Tibial artery (tissue), 4 donors: ENCODE measurements at regions not wholly inside any gene's neighbourhood (a gene's known extent, or its start where the extent isn't known, plus 50 kb on each side); places are given as distances from the start of the nearest gene placed in this dataset.

Experiments used
- DNase-seq, 2 donors: peaks; one replicate each; pipeline ENCODE4 v3.0.0-alpha.2; 2019
- H3K27ac ChIP-seq, 2 donors: fragments of 200-600 bp; sonication (generic) in 1 of 2; 1 replicate in 1 of 2; 2 replicates in 1 of 2; pipeline ENCODE4 v1.5.1; 2018 to 2019; ENCODE audit warnings: mild to moderate bottlenecking in 1 of 2
- H3K27me3 ChIP-seq, 2 donors: fragments of 200-600 bp; sonication (generic) in 1 of 2; one replicate each; pipeline versions ENCODE4 v1.5.1 to v1.6.0; 2016 to 2019
- H3K36me3 ChIP-seq, 3 donors: fragments of 200-600 bp; sonication (generic) in 2 of 3; one replicate each; pipeline ENCODE4 v1.5.1; 2016 to 2019; ENCODE audit warnings: mild to moderate bottlenecking in 2 of 3
- H3K4me1 ChIP-seq, 4 donors: fragments of 200-600 bp; sonication (generic) in 2 of 4; 1 replicate in 3 of 4; 2 replicates in 1 of 4; pipeline ENCODE4 v1.5.1; 2016 to 2019
- H3K4me3 ChIP-seq, 2 donors: fragments of 200-600 bp; sonication (generic) in 1 of 2; 1 replicate in 1 of 2; 2 replicates in 1 of 2; pipeline ENCODE4 v1.5.1; 2018 to 2019; ENCODE audit warnings: mild to moderate bottlenecking in 2 of 2
- H3K9me3 ChIP-seq, 3 donors: fragments of 200-600 bp; sonication (generic) in 1 of 3; one replicate each; pipeline ENCODE4 v1.5.1; 2016 to 2019
- intact Hi-C: fragments of 100-400 bp; cut with DNase I; formaldehyde crosslinking; loops from one replicate; pipeline ENCODE4 v1.15.0; 2023; ENCODE audit warnings: low total_unique reads
- TF ChIP-seq, protein P1 (sequence below), 2 experiments: fragments of 200-600 bp in 1 of 2; fragments of 450-650 bp in 1 of 2; IDR thresholded peaks; one replicate each; pipeline ENCODE4 v1.5.1; 2017 to 2019; ENCODE audit warnings: antibody characterized with exemption in 2 of 2, mild to moderate bottlenecking in 1 of 2, moderate library complexity in 1 of 2

DNA sequence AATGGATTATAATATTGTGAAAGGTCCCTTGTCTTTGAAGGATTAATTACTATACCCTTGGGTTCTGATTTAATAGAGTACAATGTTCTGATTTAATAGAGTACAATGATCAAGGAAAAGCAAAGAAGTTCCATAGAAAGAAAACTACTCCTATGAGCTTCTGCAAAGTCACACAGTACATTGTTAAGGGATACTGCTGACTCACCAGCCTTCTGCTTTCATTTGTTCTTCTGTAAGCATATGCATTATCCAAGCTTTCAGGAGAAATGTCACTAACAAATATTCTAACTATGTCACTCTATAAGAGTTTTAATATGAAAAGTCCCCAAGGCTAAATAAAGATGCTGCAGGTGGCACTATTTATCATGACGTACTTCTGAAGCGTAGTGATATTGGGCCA, 396.7 kb downstream of the RFC3 start:
- Histone ChIP-seq H3K4me1 (no peaks in the 10 kb centered on the region), H3K4me3 (no peak overlapping the region), H3K27ac (no peak overlapping the region), H3K9me3 (no peaks in the 10 kb centered on the region), H3K27me3 (no peaks in the 10 kb centered on the region), H3K36me3 (no peaks in the 10 kb centered on the region)
- DNase-seq = no peak
- intact Hi-C loops = no loop called here
- TF ChIP-seq, protein P1, sequence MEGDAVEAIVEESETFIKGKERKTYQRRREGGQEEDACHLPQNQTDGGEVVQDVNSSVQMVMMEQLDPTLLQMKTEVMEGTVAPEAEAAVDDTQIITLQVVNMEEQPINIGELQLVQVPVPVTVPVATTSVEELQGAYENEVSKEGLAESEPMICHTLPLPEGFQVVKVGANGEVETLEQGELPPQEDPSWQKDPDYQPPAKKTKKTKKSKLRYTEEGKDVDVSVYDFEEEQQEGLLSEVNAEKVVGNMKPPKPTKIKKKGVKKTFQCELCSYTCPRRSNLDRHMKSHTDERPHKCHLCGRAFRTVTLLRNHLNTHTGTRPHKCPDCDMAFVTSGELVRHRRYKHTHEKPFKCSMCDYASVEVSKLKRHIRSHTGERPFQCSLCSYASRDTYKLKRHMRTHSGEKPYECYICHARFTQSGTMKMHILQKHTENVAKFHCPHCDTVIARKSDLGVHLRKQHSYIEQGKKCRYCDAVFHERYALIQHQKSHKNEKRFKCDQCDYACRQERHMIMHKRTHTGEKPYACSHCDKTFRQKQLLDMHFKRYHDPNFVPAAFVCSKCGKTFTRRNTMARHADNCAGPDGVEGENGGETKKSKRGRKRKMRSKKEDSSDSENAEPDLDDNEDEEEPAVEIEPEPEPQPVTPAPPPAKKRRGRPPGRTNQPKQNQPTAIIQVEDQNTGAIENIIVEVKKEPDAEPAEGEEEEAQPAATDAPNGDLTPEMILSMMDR (IDR thresholded peaks at IDR 0.05) = no peak

DNA sequence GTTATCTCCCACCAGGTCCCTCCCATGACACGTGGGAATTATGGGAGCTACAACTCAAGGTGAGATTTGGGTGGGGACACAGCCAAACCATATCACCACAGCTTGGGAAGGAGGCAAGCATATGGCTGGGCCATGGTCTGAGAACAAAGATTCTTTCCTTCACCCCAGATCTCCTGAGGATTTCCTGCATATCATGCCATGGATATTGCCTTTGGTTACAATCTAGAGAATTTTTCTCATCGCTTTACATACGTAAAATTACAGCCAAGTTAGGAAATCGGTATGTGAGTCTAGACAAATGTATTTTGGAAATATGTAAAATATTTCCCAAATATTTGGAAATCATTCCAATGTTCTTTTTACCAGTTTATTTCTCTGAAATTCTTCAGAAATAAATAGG, 398.3 kb downstream of the RFC3 start:
- Histone ChIP-seq H3K4me3 (no peak overlapping the region), H3K9me3 (no peaks in the 10 kb centered on the region), H3K4me1 (no peaks in the 10 kb centered on the region), H3K27me3 (no peaks in the 10 kb centered on the region), H3K36me3 (no peaks in the 10 kb centered on the region), H3K27ac (no peak overlapping the region)
- TF ChIP-seq, protein P1 (IDR thresholded peaks at IDR 0.05) = no peak
- intact Hi-C loops = no loop called here
- DNase-seq = no peak

DNA sequence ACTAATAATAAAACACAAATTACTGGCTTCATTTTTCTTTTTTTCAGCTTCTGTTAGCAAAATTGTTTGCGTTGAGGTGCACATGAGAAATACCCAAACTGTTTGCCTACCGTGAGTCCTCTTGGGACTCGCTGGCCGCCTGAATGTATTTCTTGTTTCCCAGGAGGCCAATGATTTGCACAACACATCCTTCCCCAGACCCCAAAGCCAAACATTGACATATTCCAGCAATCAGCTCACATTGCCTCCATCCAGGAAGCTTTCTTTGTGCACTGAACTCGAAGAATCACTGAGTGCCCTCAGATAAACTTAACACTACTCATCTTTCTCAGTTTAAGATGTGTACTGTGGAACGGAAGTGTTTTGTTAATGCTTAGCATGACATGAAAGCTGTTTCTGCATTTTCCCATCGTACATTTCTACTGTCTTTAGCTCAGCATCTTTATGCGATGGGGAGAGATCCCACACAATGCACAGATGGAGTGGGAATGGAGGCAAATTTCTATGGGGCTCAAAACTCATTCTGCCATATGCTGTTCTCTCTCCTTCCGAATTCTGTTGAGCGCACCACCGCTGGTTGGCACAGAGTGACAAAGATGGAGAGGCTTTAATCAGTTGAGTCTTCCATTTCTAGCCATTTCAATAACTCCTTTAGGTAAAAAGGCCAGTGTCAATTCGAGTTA, 399.5 kb downstream of the RFC3 start:
- Histone ChIP-seq H3K4me3 (no peak overlapping the region), H3K36me3 (no peaks in the 10 kb centered on the region), H3K27me3 (no peaks in the 10 kb centered on the region), H3K4me1 (no peaks in the 10 kb centered on the region), H3K27ac (no peak overlapping the region), H3K9me3 (no peaks in the 10 kb centered on the region)
- no peak for DNase-seq
- intact Hi-C loops = no loop called here
- TF ChIP-seq, protein P1 (IDR thresholded peaks at IDR 0.05) = no peak

DNA sequence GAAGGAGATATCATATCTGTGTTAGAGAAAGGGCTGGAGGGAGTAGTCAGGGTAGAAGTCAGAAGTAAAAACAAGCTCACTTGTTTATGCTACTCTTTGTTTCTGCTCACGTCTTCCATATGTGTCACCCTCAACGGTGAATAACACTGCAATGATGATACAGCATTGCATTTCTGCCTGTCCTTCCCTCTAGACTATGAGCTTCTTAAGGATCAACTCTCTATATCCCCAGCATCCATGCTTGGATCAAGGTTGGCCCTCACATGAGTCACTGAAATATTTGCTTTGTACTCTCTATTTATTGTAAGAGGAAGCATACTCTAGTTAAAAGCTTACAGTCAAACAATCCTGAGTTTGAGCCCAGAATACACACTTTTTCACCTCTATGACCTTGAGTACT, 406.0 kb downstream of the RFC3 start:
- Histone ChIP-seq H3K27ac (no peak overlapping the region), H3K36me3 (no peaks in the 10 kb centered on the region), H3K4me3 (no peak overlapping the region), H3K27me3 (no peaks in the 10 kb centered on the region), H3K4me1 (no peaks in the 10 kb centered on the region), H3K9me3 (peaks cover 0 to 4% (median 0%) of the 10 kb centered on the region in 3 donors)
- TF ChIP-seq, protein P1 (IDR thresholded peaks at IDR 0.05) = no peak
- DNase-seq = no peak
- intact Hi-C loops = no loop called here

DNA sequence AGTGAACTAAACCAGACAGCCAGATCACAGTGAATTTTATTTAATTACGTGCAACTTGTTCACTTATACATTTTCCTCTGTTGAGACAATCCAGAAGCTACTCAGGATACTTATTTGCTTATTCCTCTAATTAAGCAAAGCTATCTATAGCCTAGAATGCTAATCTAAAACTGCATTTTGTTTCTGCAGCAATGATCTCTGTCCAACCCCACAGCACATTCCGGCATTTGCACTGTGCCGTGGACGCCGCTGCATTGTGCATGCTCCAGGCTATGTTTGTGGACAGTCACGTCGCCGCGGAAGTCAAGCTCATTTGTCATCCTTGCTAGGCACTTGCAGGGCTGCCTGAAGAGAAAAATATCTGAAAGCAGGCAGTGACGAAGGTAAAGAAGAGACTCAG, 406.9 kb downstream of the RFC3 start:
- no peaks in the 10 kb centered on the region for H3K4me1 ChIP-seq
- H3K27me3 ChIP-seq = no peaks in the 10 kb centered on the region
- H3K27ac ChIP-seq = no peak overlapping the region
- H3K9me3 ChIP-seq = peaks cover 0 to 4% (median 0%) of the 10 kb centered on the region in 3 donors
- TF ChIP-seq, protein P1 (IDR thresholded peaks at IDR 0.05) = no peak
- H3K4me3 ChIP-seq = no peak overlapping the region
- intact Hi-C loops = no loop called here
- no peaks in the 10 kb centered on the region for H3K36me3 ChIP-seq
- no peak for DNase-seq

DNA sequence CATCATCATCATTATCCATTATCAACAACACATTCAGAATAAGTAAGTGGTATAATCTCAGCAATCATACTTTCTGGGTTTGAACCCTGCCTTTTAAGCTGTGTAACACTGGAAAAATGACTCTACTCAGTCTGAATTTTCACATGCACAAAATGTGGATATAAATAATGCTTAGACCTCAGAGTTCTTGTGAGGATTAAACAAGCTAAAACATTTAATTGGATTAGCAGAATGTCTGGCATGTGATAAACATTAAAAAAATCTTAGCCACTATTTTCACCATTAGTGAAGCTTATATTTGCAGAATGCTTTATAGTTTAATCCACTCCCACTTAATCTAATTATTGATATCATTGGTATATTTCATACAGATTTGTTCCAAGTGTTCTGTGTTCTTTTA, 412.3 kb downstream of the RFC3 start:
- no peaks in the 10 kb centered on the region for H3K4me1 ChIP-seq
- H3K4me3 ChIP-seq = no peak overlapping the region
- peaks cover 0 to 8% (median 4%) of the 10 kb centered on the region in 3 donors for H3K9me3 ChIP-seq
- no peak overlapping the region for H3K27ac ChIP-seq
- TF ChIP-seq, protein P1 (IDR thresholded peaks at IDR 0.05) = no peak
- no peaks in the 10 kb centered on the region for H3K36me3 ChIP-seq
- no peaks in the 10 kb centered on the region for H3K27me3 ChIP-seq
- intact Hi-C loops = no loop called here
- no peak for DNase-seq
